ENCODE measurements at regions not wholly inside any gene's neighbourhood (a gene's known extent, or its start where the extent isn't known, plus 50 kb on each side); places are given as distances from the start of the nearest gene placed in this dataset.

DNA sequence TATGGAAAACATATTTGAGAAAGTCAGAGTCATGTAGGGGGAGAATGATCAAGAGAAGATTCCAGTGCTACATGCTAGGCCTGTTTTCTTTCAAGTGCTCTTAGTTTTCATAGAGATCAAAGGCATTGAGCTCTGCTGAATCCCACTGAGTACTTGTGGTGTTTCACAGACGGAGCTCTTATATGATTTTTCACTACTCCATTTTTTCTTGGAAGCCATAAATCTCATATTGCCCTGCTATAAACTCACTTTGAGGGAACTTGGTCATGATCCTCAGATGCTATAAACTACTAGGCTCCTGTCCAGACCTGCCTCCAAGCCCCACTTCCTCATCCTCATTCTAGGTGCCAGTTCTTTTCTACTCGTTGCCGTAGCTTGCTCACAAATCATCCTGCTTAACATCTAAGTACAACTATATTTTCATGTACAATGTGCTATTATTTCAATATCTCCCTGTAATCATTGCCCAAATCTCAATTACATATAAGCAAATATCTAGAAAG is 180.8 kb upstream of the CCDC179 start:
- DNase-seq: no peak

DNA sequence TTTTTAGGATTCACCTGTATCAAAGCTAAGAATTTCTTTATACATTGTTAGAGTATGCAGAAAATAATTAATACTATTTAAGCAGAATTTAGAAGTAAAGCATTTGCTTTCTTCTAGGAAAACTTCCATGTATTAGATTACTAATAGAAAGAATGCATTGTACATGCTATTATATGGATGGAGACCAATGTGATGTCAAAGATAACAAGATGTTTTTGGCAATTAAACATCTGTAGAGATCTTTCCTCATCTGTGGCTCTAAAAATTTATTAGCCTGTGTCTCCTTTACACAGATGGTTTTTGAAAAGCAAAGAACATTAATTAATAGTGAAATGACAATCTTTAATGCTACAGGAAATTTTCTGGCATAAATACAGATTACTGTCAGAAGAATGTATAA is 198.4 kb upstream of the CCDC179 start:
- no peak for DNase-seq

DNA sequence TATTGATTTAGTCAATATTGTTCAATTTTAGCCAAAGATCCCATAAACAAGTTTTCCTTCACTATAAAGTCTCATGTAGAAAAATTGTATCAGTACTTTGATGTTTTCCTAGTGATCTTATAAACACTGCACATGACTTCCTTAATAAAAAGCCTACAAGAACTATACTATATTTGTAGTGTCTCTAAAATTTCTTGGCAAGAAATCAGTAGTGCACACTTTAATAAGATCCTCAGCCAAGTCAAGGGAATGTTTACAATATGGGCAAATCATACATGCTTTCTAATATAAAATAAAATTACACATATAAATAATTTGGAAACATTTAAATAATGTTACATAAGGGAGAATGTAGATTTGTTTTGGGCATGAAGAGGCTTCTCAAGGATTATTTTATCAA is 203.0 kb upstream of the CCDC179 start:
- DNase-seq: no peak

DNA sequence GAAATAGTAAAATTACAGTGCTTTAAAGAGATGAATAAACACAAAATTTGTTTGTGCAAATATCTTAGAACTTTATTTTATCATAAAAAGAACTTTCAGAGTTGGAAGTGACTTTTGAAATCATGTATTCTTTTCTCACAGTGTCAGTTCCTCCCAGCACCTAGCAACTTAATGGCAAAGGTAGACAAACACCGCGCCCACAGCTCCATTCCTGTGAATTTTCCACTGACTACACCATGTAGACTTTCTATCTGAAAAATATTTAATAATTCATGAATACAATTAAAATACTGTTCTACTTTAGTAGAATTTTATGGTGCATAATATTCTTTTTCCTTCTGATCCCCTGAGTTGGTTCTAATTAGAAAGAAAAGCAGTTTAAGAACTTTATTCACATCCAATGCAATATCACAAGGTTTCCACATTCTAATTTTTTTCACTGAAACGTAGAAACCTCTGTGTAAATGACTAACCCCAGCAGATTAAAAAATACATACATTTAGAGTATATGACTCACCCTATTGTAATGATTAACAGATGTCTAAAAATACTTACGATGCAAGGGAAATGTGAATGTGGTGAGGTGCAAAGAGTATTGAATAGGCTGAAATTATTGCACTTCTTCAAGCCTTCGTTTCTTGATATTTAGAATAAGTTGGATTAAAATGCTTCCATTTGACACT is 218.2 kb upstream of the CCDC179 start:
- DNase-seq: no peak

DNA sequence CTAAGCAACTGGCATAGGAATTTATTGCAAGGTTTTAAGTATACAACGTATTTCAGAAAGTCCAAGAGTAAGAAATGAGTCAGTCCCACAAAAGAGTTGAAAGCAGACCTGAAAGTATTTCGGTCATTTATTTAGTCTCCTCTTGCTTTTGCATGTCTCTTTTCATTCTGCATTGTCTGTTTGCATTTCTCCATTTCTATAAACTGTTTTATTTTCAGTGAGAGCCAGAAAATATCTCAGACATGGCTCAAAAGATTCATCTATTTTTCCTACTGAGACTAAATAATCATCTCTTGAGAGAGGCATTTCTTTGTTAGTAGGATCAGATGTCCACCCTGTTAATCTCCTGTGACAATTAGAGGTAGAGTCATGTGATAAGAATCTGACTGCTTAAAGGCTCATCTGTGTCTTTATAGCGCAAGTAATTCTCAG is 219.1 kb upstream of the CCDC179 start:
- no peak for DNase-seq

DNA sequence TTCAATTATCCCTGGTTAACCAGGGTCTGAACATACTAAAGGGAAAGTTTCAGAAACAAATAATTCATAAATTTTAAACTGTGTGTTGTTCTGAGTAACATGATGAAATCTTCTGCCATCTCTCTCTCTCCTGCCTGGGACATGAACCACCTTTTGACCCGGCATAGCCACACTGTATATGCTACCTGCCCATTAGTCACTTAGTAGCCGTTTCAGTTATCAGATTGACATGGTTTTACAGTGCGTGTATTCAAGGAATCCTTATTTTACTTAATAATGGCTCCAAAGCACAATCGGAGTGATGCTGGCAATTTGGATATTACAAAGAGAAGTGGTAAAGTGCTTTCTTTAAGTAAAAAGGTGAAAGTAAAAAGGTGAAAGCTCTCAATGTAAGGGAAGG is 227.1 kb upstream of the CCDC179 start:
- no peak for DNase-seq

DNA sequence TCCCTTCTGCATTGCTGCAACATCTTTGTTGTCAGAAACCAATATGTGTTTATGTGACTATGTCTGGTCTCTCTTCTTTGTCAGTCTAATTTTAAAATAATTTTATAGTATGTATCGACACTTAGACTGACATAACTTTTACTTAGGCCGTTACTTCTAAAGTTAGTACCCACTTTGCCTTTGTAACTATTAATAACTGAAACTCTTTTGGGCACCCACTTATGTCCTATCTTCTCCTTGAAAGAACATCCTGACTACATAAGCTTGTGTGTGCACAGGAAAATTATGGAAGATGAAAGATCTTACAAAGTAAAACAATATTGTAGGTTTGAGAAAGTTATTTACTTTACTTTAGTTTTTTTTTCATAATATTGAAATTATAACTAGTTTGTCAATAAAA is 230.4 kb upstream of the CCDC179 start:
- DNase-seq: no peak

DNA sequence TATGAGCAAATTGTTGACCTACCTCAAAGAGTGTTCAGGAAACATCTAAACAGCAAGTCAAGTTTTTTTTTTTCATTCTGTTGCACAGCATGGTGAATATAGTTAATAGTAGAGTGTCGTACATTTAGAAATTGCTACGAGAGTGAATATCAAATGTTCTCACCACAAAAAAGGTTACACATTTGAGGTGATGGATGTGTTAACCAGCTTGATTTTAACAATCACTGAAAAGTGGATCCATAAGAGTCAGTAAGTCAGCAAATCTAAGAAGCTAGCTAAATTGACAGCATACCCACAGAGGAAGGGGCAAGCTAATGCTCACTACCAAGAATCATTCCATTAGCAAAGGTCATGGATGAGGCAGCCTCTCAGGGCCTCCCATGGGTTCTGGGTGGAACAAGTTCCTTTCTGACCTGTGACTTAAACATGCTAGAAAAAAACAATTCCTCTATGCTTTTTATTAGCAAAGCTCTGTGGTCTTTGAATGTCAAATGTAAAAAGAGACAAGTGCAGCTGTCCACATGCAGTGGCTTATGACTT is 235.4 kb upstream of the CCDC179 start:
- no peak for DNase-seq

DNA sequence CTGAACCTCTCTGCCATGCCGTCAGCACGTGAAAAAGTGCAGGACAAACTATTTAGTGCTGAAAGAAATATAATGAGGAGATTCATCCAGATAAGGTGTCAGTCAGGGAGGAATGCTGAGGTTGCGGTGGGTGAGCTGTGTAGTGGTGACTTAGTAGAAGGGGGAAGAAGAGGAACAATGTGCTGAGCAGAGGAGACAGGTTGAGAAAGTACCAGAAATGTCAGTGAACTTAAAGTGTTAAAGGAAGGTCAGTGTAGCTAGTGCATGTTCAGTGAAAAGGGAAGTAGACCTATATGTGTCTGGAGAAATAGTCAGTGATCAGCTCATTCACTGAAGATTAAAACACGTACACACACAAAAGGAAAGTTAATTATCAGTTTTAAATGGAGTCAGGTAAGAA is 237.6 kb upstream of the CCDC179 start:
- DNase-seq: peak; percentile 16

DNA sequence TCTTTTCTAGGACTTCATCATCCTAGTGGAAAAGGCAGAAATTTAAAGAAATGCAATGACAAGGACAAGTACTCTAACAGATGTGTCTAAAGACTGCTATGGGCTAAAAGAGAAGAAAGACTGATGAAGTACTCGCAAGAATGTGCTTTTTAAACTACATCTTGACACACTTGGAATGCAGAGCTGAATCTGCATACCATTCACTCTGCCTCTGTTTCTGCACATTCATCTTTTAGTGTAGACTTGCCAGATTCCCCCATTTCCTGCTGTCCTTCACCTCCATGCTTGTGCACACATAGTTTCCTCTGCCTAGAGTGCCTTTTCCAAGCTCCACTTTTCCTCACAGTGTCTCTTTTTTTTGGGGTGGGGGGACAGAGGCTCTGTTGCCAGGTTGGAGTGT is 239.0 kb upstream of the CCDC179 start:
- no peak for DNase-seq

DNA sequence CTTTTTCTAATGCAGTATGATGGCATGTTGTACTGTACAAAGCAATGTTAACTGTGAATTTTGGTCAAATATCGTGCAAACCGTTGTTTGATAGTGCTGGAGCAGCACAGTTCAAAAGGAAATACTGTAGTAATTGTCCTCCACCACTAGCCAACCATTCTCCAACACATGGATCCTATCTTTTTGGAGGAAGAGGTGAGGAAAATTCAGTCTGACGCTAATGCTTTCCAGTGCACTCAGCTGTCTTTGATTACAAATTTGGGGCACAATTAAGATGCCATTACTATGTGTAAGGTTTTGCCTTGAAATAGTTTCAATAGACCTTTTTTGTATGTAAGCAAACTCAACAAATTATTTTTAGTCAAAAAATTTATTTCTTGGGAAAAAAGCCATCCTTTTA is 240.5 kb upstream of the CCDC179 start:
- DNase-seq: no peak

DNA sequence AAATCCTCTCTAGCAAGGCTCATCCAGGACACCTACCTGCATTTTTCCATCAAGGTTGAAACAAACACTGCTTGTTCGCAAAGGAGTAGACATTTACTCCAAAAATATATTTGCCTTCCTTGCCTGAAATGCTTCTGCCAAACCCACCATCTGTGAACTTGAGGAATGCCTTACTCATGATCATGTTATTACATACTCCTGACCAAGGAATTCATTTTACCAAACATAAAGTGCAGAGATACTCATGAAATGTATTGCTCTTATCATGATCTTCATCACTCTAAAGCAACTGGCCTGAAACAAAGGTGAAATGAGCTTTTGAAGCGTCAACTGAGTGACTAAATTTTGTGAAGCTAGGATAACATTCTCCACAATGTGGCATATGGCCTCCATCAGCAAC is 243.1 kb upstream of the CCDC179 start:
- DNase-seq: no peak

DNA sequence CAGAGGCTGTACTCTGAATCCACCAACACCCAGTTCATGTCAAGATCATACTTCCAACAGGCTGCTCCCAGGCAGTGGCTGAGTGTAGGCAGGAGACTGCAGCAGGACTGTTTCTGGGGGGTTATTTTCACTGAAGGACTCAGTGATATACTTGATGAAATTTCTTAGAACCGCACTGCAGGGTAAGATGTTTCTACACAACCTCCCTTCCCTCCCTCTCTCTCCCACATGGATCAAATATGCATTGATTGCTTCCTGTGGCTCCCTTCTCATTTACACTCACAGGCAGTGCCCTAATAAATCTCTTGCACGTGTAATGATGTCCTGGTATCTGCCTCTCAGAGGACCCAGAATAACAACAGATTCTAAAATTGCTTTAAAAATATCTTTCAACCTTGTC is 251.3 kb upstream of the CCDC179 start:
- DNase-seq: no peak

DNA sequence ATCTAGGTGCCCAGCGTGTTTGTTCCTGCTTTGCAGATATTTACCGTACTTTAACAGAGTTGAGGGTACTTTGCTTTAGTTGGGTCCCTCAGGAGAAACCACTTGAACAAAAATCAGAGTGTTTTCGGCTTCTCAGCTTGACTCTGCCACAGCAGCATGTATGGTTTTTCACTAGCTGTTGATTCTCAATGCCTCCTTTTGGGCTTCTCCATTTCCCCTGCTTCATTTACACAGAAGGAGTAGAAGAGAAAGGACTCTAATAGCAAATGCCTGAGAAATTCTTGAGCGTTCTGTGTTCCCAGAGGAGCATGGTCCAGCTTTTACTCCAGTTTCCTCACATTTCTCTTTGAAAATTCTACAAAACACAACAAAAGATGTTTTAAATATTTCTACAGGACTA is 252.1 kb upstream of the CCDC179 start:
- no peak for DNase-seq

DNA sequence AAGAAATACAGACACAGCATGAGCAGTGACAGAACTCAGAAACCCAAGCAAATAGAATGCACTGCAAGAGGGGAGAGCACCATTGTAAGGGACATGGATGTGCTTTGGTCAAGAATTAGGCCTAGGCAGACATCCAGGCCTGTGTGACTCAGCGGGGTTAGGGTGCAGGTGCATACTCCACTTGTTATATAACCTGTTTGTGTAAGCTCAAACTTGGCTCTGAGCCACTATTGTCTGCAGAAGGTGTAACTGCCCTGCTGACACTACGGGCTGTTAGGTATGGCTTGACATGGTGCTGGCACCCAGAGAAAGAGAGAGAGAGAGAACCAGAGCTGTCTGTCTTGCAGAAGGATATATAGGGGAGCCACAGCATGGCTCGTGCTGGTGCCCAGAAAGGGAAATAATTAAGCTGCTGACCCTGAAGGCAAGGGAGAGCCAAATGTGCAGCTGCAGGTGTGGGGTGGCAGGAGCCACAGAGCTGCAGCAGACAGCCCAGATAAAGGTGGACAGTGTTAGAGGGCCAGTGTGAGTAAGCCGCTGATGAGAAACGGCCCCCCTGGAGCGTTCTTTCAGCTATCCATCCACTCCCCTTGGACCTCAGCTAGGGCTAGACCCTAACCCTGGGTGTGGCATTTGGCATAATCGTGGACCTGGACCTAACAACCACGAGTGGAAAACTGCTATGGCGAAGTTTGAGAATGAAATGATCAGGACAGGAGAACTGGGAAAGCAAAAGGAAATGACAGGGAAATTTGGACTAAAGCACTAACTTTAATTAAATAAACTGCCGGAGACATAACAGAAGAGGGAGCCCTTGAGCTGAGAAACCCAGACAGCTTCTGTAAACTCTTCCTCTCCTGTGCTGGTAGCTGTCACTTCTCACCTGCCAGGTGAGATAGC is 253.0 kb upstream of the CCDC179 start:
- peak; percentile 69 for DNase-seq

DNA sequence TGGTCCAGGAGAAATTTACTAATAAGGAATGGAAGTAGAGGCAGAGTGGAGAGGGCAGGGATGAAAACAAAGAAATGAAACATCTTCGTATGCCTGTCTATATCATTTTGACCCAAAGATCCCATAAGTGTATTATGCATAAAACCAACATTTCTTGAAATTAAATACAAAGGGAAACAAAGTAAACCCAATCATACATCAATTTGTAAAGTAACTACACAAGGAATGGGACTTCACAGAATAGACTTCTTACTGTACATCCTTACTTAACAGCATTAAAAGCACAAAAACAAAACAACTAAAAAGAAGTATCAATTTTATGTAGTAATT is 253.6 kb upstream of the CCDC179 start:
- DNase-seq: no peak

DNA sequence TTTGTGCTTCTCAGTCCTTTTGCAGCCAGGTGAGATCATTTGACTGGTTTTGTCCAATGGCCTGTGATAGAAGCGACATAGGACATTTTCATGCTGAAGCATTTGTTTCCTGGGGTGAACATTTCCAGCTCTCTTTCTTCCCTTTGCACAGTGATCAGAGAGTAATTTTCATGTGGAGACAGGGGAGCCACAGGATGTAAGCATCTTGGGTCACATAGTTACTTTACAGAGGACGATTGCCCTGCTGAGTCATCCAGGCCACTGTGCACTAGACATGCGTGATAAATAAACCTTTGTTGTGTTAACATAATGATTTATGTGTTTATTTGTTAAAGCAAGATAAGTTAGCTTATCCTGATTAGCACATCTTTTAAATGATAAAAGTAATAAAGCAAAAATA is 263.5 kb upstream of the CCDC179 start:
- DNase-seq: peak; percentile 7

DNA sequence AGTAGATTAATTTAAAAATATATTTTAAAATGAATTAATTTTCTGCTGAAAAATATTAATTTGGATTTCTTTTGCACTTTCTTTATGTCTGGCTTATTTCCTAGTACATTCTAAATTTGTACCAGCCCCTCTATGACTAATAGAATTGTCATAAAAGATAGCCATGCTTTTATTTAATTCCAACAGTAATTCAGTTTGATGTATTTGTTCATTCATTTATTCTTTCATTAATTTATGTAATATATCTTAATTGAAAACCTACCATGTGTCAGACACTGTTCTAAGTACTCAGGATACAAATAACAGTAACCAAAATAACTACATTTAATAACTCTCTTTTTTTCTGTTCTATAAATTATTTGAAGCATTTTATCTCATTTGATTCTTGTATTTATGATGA is 264.0 kb upstream of the CCDC179 start:
- DNase-seq: no peak

DNA sequence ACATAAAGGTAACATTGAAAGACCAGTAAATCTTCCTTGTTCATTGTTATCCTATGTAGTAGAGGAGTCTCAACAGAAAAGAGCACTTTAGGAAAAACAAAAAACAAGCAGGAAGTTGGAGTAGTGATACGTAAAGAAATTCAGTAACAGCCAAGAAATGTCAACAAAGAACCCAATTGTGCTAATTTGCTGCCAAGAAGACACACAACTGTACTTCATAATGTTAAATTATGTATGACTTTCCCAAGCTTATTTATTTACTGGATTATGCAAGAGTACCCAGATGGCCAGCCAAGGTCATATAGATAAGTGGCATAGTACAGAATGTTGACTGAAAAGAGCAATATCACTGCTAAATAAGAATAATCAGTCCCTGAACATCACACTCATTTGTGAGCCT is 264.7 kb upstream of the CCDC179 start:
- DNase-seq: no peak

DNA sequence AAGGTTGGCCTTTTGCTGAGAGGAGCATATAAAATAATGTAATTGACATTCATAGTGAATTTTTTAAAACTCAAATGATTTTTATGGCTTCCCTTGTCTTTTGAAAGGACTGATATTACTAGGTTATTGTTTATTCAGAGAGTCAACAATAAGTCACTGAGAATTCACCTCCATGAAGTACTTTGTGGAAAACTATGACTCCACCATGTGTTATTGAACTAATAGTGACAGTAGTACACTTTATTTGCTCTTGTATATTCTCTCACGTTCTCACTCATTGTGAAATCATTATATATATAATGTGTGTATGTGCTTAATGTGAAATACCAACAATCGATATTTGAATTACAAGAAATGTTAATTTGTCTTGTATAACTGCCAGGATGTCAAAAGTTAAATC is 267.4 kb upstream of the CCDC179 start:
- no peak for DNase-seq

DNA sequence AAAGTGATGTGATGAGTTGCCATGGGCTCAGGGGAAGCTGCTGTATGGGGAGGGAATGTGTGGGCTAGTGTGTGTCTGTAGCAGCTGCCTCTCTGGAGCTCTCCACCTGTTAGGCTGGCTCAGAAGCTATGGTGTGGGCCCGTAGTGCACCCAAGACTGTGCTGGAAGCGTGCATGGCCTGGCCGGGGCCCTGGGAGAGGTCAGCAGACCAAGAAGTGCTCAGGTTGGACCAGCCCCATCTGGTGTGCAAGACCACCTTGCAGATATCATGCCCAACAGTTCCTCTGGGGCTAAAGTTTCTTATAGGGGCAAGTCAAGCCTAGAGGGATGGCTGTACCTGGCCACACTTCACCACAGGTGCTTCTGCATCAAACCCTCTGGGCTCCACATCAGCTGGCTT is 274.4 kb upstream of the CCDC179 start:
- DNase-seq: no peak

DNA sequence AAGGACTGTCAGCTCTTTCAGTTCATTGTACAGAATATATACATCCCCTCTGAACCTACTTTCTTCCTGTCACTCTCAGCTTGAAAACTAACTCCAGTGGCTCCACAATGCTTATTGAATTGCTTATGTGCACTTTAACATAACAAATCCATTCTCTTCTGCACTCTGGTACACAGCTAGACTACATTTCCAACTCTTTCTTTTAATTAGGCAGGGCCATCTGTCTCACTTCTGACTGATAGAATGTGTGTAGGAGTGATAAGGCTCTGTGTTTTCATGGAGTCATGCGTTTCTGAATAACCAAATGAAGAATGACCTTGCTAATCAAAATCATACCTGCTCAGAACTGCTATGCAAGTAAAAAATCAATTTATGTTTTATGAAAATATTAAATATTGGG is 278.5 kb upstream of the CCDC179 start:
- peak; percentile 2 for DNase-seq

DNA sequence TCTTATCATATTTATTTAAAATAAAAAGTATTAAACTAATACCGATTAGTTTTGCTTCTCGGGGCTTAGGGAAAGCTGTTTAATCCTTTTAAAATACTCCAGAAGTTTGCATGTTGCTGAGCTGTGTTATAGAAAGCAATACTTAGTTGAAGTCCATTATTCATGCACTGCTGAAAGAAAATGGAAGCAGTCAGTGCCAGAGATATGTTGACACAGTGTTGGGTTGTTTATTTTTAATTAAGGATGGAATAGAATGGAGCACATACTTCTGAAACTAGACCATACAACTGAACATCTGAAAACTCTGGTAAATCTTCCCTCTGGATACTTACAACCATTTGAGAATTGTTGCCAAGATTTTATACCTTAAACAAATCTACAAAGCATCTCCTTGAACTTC is 282.7 kb upstream of the CCDC179 start:
- no peak for DNase-seq

DNA sequence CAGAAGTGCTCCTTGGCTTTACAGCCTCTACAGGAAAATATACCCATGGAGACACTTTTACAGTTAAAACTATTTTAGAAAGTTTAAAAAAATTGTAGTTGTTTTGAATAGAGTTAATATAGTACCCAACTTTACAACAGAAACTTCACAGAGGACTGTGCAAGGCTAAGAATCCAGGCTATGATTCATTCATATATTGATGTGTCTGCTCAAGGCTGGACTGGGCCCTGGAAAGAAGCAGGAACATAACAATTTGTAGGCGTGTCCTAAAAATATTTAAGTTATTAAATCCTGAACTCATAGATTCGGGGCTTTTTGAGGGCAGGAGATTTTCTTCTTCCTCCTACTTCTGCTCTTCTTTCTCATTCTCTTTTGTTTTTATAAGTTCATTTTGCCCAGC is 291.5 kb upstream of the CCDC179 start:
- no peak for DNase-seq

Data from hematopoietic multipotent progenitor cell treated with erythropoietin and hydrocortisone succinate and interleukin-3 and kit ligand, for 4 days (in vitro differentiated cells).